ENCODE measurements at regions not wholly inside any gene's neighbourhood (a gene's known extent, or its start where the extent isn't known, plus 50 kb on each side); places are given as distances from the start of the nearest gene placed in this dataset.

- no peak for TF ChIP-seq CTCF (IDR thresholded peaks at IDR 0.05)
- Histone ChIP-seq H3K27ac (no peak overlapping the region), H3K4me3 (no peak overlapping the region)
- no peak for DNase-seq (ENCODE audit: low spot score)
These were observed 92.3 kb downstream of the GC start for GRCh38 chr4:71691416-71692073.

GRCh38 chr4:71689822-71690221, 94.1 kb downstream of the GC start:
- TF ChIP-seq CTCF (IDR thresholded peaks at IDR 0.05) = no peak
- H3K27ac ChIP-seq = no peak overlapping the region

GRCh38 chr4:71687056-71687455, 96.8 kb downstream of the GC start:
- no peak overlapping the region for H3K27ac ChIP-seq
- no peak overlapping the region for H3K4me3 ChIP-seq
- DNase-seq (ENCODE audit: low spot score) = no peak
- no peak for TF ChIP-seq CTCF (IDR thresholded peaks at IDR 0.05)

More at GRCh38 chr4:71689822-71690221, 94.1 kb downstream of the GC start:
- no peak for DNase-seq (ENCODE audit: low spot score)
- no peak overlapping the region for H3K4me3 ChIP-seq

- no peak for TF ChIP-seq CTCF (IDR thresholded peaks at IDR 0.05)
- Histone ChIP-seq H3K4me3 (no peak overlapping the region), H3K27ac (no peak overlapping the region)
- no peak for DNase-seq (ENCODE audit: low spot score)
These were observed 97.9 kb downstream of the GC start for GRCh38 chr4:71685975-71686374.

- no peak for DNase-seq (ENCODE audit: low spot score)
- no peak for TF ChIP-seq CTCF (IDR thresholded peaks at IDR 0.05)
- Histone ChIP-seq H3K27ac (peak overlapping the region in 1 of 2 donors; percentile 0), H3K4me3 (no peak overlapping the region)
These were observed 100.6 kb downstream of the GC start for GRCh38 chr4:71683309-71683708.

- H3K27ac ChIP-seq = no peak overlapping the region
- TF ChIP-seq CTCF (IDR thresholded peaks at IDR 0.05) = no peak
- no peak overlapping the region for H3K4me3 ChIP-seq
- DNase-seq (ENCODE audit: low spot score) = no peak
These were observed 103.2 kb downstream of the GC start for GRCh38 chr4:71680706-71681105.

- no peak for DNase-seq (ENCODE audit: low spot score)
- no peak overlapping the region for H3K27ac ChIP-seq
- H3K4me3 ChIP-seq = no peak overlapping the region
- no peak for TF ChIP-seq CTCF (IDR thresholded peaks at IDR 0.05)
These were observed 106.3 kb downstream of the GC start for GRCh38 chr4:71677568-71677967.

All from coronary artery (tissue), 2 donors.